ENCODE measurements at regions not wholly inside any gene's neighbourhood (a gene's known extent, or its start where the extent isn't known, plus 50 kb on each side); places are given as distances from the start of the nearest gene placed in this dataset.

- Mint-ChIP-seq H3K27me3 (peaks cover 22% of the 10 kb centered on the region), H3K4me3 (no peak overlapping the region), H3K4me1 (no peaks in the 10 kb centered on the region), H3K36me3 (no peaks in the 10 kb centered on the region), H3K9me3 (no peaks in the 10 kb centered on the region), H3K27ac (no peak overlapping the region)
- DNase-seq: no peak
- no peak for ATAC-seq (ENCODE audit: low read depth)
- POLR2A ChIA-PET: no interaction called here
These were observed 75.8 kb upstream of the PRKG2 start for GRCh38 chr4:81290813-81291212.

- Mint-ChIP-seq H3K4me3 (no peak overlapping the region), H3K27ac (no peak overlapping the region), H3K36me3 (no peaks in the 10 kb centered on the region), H3K9me3 (no peaks in the 10 kb centered on the region), H3K4me1 (no peaks in the 10 kb centered on the region), H3K27me3 (peaks cover 21% of the 10 kb centered on the region)
- ATAC-seq (ENCODE audit: low read depth) (no peak), DNase-seq (no peak)
- POLR2A ChIA-PET: no interaction called here
These were observed 72.1 kb upstream of the PRKG2 start for GRCh38 chr4:81287101-81287500.

- peaks cover 4% of the 10 kb centered on the region for H3K27me3 Mint-ChIP-seq
- H3K4me1 Mint-ChIP-seq: no peaks in the 10 kb centered on the region
- POLR2A ChIA-PET: interaction anchor here (0.5 kb wide), 1 partner anchor 1092 kb away, joined by 3 read pairs; the partner anchor contains the start of gene HNRNPD
- no peaks in the 10 kb centered on the region for H3K36me3 Mint-ChIP-seq
- ATAC-seq (ENCODE audit: low read depth) (no peak), DNase-seq (no peak)
- no peak overlapping the region for H3K27ac Mint-ChIP-seq
- H3K4me3 Mint-ChIP-seq: no peak overlapping the region
- peaks cover 4% of the 10 kb centered on the region for H3K9me3 Mint-ChIP-seq
These were observed 67.1 kb upstream of the PRKG2 start for GRCh38 chr4:81282131-81282530.

- Mint-ChIP-seq H3K27ac (no peak overlapping the region), H3K9me3 (peaks cover 2% of the 10 kb centered on the region), H3K4me3 (no peak overlapping the region), H3K27me3 (no peaks in the 10 kb centered on the region), H3K4me1 (no peaks in the 10 kb centered on the region), H3K36me3 (no peaks in the 10 kb centered on the region)
- DNase-seq: no peak
- POLR2A ChIA-PET: no interaction called here
- ATAC-seq (ENCODE audit: low read depth): no peak
These were observed 59.4 kb upstream of the PRKG2 start for GRCh38 chr4:81274460-81274859.

GRCh38 chr4:81272671-81273070, 57.6 kb upstream of the PRKG2 start:
- ATAC-seq (ENCODE audit: low read depth) (no peak), DNase-seq (no peak)
- Mint-ChIP-seq H3K36me3 (no peaks in the 10 kb centered on the region), H3K9me3 (peaks cover 2% of the 10 kb centered on the region), H3K27ac (no peak overlapping the region), H3K27me3 (no peaks in the 10 kb centered on the region), H3K4me1 (no peaks in the 10 kb centered on the region), H3K4me3 (no peak overlapping the region)
- POLR2A ChIA-PET: no interaction called here
